ENCODE measurements at regions not wholly inside any gene's neighbourhood (a gene's known extent, or its start where the extent isn't known, plus 50 kb on each side); places are given as distances from the start of the nearest gene placed in this dataset.

GRCh38 chr11:30698425-30698824 lies 112.3 kb upstream of the MPPED2 start:
- FAIRE-seq (no peak), DNase-seq (ENCODE audit: low read depth, low spot score) (no peak), ATAC-seq (no peak)
- BruUV-seq (replicated peaks): no TSS peak
- Histone ChIP-seq H3K4me1 (ENCODE audit: control insufficient read depth, insufficient read depth, low read length) (no peaks in the 10 kb centered on the region), H3K27me3 (replicated peaks in 1 of 2; ENCODE audit: control insufficient read depth in 2 of 2, insufficient read depth in 2 of 2, low read length in 1 of 2) (no peaks in the 10 kb centered on the region), H3K4me2 (ENCODE audit: control insufficient read depth, insufficient read depth) (no peak overlapping the region), H3K79me2 (ENCODE audit: control insufficient read depth, insufficient read depth, low read length) (no peaks in the 10 kb centered on the region), H2AFZ (ENCODE audit: control insufficient read depth, low read depth, low read length) (no peak overlapping the region), H3K36me3 (ENCODE audit: control insufficient read depth in 2 of 2, insufficient read depth in 2 of 2, low read length in 1 of 2) (no peaks in the 10 kb centered on the region), H3K4me3 (no peak overlapping the region), H3K27ac (ENCODE audit: control insufficient read depth, insufficient read depth) (no peak overlapping the region), H3K9ac (ENCODE audit: control insufficient read depth, insufficient read depth, low read length) (no peak overlapping the region), H4K20me1 (ENCODE audit: control insufficient read depth, insufficient read depth) (no peaks in the 10 kb centered on the region), H3K9me3 (replicated peaks; ENCODE audit: control insufficient read depth, insufficient read depth, low read length) (no peaks in the 10 kb centered on the region)
- TF ChIP-seq POU2F2 (IDR thresholded peaks at IDR 0.05; ENCODE audit: borderline replicate concordance, low read depth, low read length): no peak
- no peak for TF ChIP-seq SIX5 (IDR thresholded peaks at IDR 0.05; ENCODE audit: low read depth, low read length, severe bottlenecking)
- TF ChIP-seq TCF7 (IDR thresholded peaks at IDR 0.05; ENCODE audit: borderline replicate concordance): no peak
- no peak for TF ChIP-seq LARP7 (IDR thresholded peaks at IDR 0.05)
- TF ChIP-seq, protein P1, sequence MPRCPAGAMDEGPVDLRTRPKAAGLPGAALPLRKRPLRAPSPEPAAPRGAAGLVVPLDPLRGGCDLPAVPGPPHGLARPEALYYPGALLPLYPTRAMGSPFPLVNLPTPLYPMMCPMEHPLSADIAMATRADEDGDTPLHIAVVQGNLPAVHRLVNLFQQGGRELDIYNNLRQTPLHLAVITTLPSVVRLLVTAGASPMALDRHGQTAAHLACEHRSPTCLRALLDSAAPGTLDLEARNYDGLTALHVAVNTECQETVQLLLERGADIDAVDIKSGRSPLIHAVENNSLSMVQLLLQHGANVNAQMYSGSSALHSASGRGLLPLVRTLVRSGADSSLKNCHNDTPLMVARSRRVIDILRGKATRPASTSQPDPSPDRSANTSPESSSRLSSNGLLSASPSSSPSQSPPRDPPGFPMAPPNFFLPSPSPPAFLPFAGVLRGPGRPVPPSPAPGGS (IDR thresholded peaks at IDR 0.05; ENCODE audit: borderline replicate concordance, insufficient read depth, low read depth, low read length, poor library complexity, severe bottlenecking): no peak
- TF ChIP-seq HCFC1 (IDR thresholded peaks at IDR 0.05; ENCODE audit: low read length): no peak
- intact Hi-C loops (cut with micrococcal nuclease; ENCODE audit: unreplicated experiment) (no loop called here), in situ Hi-C loops (cut with MboI) (no loop called here)
- ChIA-PET CTCF (no interaction called here), SMC1A (ENCODE audit: uncharacterized antibody, unreplicated experiment) (no interaction called here), POLR2A (no interaction called here), RAD21 (ENCODE audit: unreplicated experiment) (no interaction called here)
- WGBS (ENCODE audit: insufficient coverage, insufficient replicate concordance, low lambda C conversion rate, missing lambda C conversion rate): 49% methylated on average over 2 of the region's 2 CpGs

DNA sequence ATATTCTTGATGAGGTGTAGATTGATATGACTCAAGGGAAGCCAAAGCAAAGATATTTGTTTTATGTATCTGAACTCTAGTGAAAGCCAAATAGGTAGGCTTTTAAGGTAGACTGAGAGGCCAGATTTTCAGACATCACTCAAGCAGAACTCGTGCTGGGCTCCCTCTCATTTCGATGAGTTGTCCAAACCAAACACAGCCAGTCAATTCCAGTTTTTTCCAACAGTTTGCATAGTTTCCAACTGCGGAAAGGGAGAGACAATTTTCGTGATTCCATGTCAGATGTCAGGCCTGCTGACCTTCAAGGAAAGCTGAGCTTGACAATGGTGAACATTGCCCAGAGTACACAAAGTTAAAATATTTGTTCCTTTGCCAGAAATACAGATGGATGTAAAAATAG lies 110.9 kb upstream of the MPPED2 start:
- RAD21 ChIA-PET (ENCODE audit: unreplicated experiment): no interaction called here
- H3K9ac ChIP-seq (ENCODE audit: control insufficient read depth, insufficient read depth, low read length): no peak overlapping the region
- H3K27me3 ChIP-seq (replicated peaks in 1 of 2; ENCODE audit: control insufficient read depth in 2 of 2, insufficient read depth in 2 of 2, low read length in 1 of 2): no peaks in the 10 kb centered on the region
- POLR2A ChIA-PET: no interaction called here
- no peaks in the 10 kb centered on the region for H3K4me1 ChIP-seq (ENCODE audit: control insufficient read depth, insufficient read depth, low read length)
- BruUV-seq (replicated peaks): no TSS peak
- no peak for ATAC-seq
- H3K9me3 ChIP-seq (replicated peaks; ENCODE audit: control insufficient read depth, insufficient read depth, low read length): no peaks in the 10 kb centered on the region
- CTCF ChIA-PET: no interaction called here
- intact Hi-C loops (cut with micrococcal nuclease; ENCODE audit: unreplicated experiment) (no loop called here), in situ Hi-C loops (cut with MboI) (no loop called here)
- H2AFZ ChIP-seq (ENCODE audit: control insufficient read depth, low read depth, low read length): no peak overlapping the region
- no peak overlapping the region for H3K4me3 ChIP-seq
- no peak for FAIRE-seq
- H4K20me1 ChIP-seq (ENCODE audit: control insufficient read depth, insufficient read depth): no peaks in the 10 kb centered on the region
- SMC1A ChIA-PET (ENCODE audit: uncharacterized antibody, unreplicated experiment): interaction anchor here (0.9 kb wide), 1 partner anchor 28 kb away, joined by 3 read pairs; no protein-coding TSS in a partner anchor
- H3K79me2 ChIP-seq (ENCODE audit: control insufficient read depth, insufficient read depth, low read length): no peaks in the 10 kb centered on the region
- H3K27ac ChIP-seq (ENCODE audit: control insufficient read depth, insufficient read depth): no peak overlapping the region
- DNase-seq (ENCODE audit: low read depth, low spot score): no peak
- no peak overlapping the region for H3K4me2 ChIP-seq (ENCODE audit: control insufficient read depth, insufficient read depth)
- 0% methylated on average over 4 of the region's 4 CpGs for WGBS (ENCODE audit: insufficient coverage, insufficient replicate concordance, low lambda C conversion rate, missing lambda C conversion rate)
- H3K36me3 ChIP-seq (ENCODE audit: control insufficient read depth in 2 of 2, insufficient read depth in 2 of 2, low read length in 1 of 2): no peaks in the 10 kb centered on the region
- TF ChIP-seq STAT1 (conservative IDR thresholded peaks at IDR 0.05): no peak
- TF ChIP-seq NFXL1 (IDR thresholded peaks at IDR 0.05; ENCODE audit: borderline replicate concordance): no peak
- no peak for TF ChIP-seq CEBPB (IDR thresholded peaks at IDR 0.05; ENCODE audit: borderline replicate concordance in 1 of 2, low read depth in 2 of 2, low read length in 2 of 2)
- TF ChIP-seq E2F8 (IDR thresholded peaks at IDR 0.05; ENCODE audit: low read depth, partially characterized antibody): no peak
- no peak for TF ChIP-seq POU2F2 (IDR thresholded peaks at IDR 0.05; ENCODE audit: borderline replicate concordance, low read depth, low read length)
- TF ChIP-seq SMC3 (IDR thresholded peaks at IDR 0.05; ENCODE audit: borderline replicate concordance, low read length): no peak
- TF ChIP-seq, protein P2, sequence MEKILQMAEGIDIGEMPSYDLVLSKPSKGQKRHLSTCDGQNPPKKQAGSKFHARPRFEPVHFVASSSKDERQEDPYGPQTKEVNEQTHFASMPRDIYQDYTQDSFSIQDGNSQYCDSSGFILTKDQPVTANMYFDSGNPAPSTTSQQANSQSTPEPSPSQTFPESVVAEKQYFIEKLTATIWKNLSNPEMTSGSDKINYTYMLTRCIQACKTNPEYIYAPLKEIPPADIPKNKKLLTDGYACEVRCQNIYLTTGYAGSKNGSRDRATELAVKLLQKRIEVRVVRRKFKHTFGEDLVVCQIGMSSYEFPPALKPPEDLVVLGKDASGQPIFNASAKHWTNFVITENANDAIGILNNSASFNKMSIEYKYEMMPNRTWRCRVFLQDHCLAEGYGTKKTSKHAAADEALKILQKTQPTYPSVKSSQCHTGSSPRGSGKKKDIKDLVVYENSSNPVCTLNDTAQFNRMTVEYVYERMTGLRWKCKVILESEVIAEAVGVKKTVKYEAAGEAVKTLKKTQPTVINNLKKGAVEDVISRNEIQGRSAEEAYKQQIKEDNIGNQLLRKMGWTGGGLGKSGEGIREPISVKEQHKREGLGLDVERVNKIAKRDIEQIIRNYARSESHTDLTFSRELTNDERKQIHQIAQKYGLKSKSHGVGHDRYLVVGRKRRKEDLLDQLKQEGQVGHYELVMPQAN (conservative IDR thresholded peaks at IDR 0.05): no peak
- TF ChIP-seq KAT2A (conservative IDR thresholded peaks at IDR 0.05; ENCODE audit: control insufficient read depth, low read depth, low read length): no peak

All from GM12878 (cell line).